GM12878 (cell line): ENCODE measurements at regions not wholly inside any gene's neighbourhood (a gene's known extent, or its start where the extent isn't known, plus 50 kb on each side); places are given as distances from the start of the nearest gene placed in this dataset.

Source experiments
- ATAC-seq: fragments of 200-7000 bp; cut with Tn5 transposase; 3 replicates; pipeline ENCODE4 v1.9.1; 2020; ENCODE audit warnings: mild to moderate bottlenecking, moderate library complexity
- BruUV-seq: library from RNA; stranded (reverse); fragments of 400-500 nt; replicated peaks from 2 replicates; lab custom pipeline; 2021; lab: Mats Ljungman, UMichigan
- CTCF ChIA-PET: fragments of 300-600 bp; sonication (Branson Sonifier 250); formaldehyde crosslinking; extraction: SDS; loops from one replicate; lab custom pipeline; 2021; ENCODE audit warnings: inconsistent platforms; lab: Yijun Ruan, JAX
- POLR2A ChIA-PET: fragments of 350-600 bp; formaldehyde crosslinking; extraction: SDS; loops from one replicate; lab custom pipeline; 2021; ENCODE audit warnings: inconsistent platforms; lab: Charles Lee
- RAD21 ChIA-PET: fragments of 300-600 bp; sonication (Branson Sonifier 250); formaldehyde crosslinking; loops from one replicate; lab custom pipeline; 2023; ENCODE audit warnings: antibody characterized with exemption; ENCODE audit not compliant: unreplicated experiment; lab: Charles Lee
- SMC1A ChIA-PET: fragments of 300-600 bp; sonication (Branson Sonifier 250); formaldehyde crosslinking; loops from one replicate; lab custom pipeline; 2023; ENCODE audit not compliant: unreplicated experiment, uncharacterized antibody; lab: Charles Lee
- DNase-seq: peaks from one replicate; pipeline ENCODE4 v3.0.0-alpha.2; 2011; ENCODE audit warnings: low read depth, low spot score
- FAIRE-seq: peaks from 3 replicates; lab custom pipeline; 2011; peaks lifted over from hg19 to GRCh38; lab: Jason Lieb, UNC
- H2AFZ ChIP-seq: 2 replicates; pipeline ENCODE4 v1.6.0; 2011; ENCODE audit warnings: low read depth, low read length, control low read depth; ENCODE audit not compliant: control insufficient read depth
- H3K27ac ChIP-seq: 2 replicates; pipeline ENCODE4 v1.5.1; 2011; ENCODE audit warnings: control low read depth; ENCODE audit not compliant: control insufficient read depth, insufficient read depth
- H3K27me3 ChIP-seq, 2 experiments: replicated peaks in 1 of 2; 2 replicates each; pipeline versions ENCODE4 v1.6.0 to v1.6.1; 2011; ENCODE audit warnings: low read length in 1 of 2; ENCODE audit not compliant: control insufficient read depth in 2 of 2, insufficient read depth in 2 of 2
- H3K36me3 ChIP-seq, 2 experiments: 2 replicates each; pipeline ENCODE4 v1.5.1; 2011; ENCODE audit warnings: low read length in 1 of 2; ENCODE audit not compliant: control insufficient read depth in 2 of 2, insufficient read depth in 2 of 2
- H3K4me1 ChIP-seq: 2 replicates; pipeline ENCODE4 v1.6.1; 2011; ENCODE audit warnings: mild to moderate bottlenecking, low read length, moderate library complexity, mixed read lengths; ENCODE audit not compliant: control insufficient read depth, insufficient read depth
- H3K4me2 ChIP-seq: 2 replicates; pipeline ENCODE4 v1.6.0; 2011; ENCODE audit warnings: control low read depth; ENCODE audit not compliant: control insufficient read depth, insufficient read depth
- H3K4me3 ChIP-seq: fragments of 200-600 bp; sonication (generic); 2 replicates; pipeline ENCODE4 v1.5.1; 2016
- H3K79me2 ChIP-seq: 2 replicates; pipeline ENCODE4 v1.6.0; 2011; ENCODE audit warnings: low read length; ENCODE audit not compliant: control insufficient read depth, insufficient read depth
- H3K9ac ChIP-seq: 2 replicates; pipeline ENCODE4 v1.8.0; 2011; ENCODE audit warnings: low read length, control low read depth, mixed read lengths; ENCODE audit not compliant: control insufficient read depth, insufficient read depth
- H3K9me3 ChIP-seq: replicated peaks from 3 replicates; pipeline ENCODE4 v1.5.1; 2011; ENCODE audit warnings: mild to moderate bottlenecking, low read length; ENCODE audit not compliant: control insufficient read depth, insufficient read depth
- H4K20me1 ChIP-seq: 2 replicates; pipeline ENCODE4 v1.6.0; 2011; ENCODE audit not compliant: control insufficient read depth, insufficient read depth
- CBFB ChIP-seq: IDR thresholded peaks from 2 replicates; pipeline ENCODE4 v1.6.1; 2016; ENCODE audit warnings: antibody characterized with exemption, low read depth
- MEF2A ChIP-seq: IDR thresholded peaks from 2 replicates; pipeline ENCODE4 v1.6.1; 2011; ENCODE audit warnings: low read depth, mild to moderate bottlenecking, low read length, moderate library complexity; ENCODE audit not compliant: insufficient read depth
- NFYB ChIP-seq: IDR thresholded peaks from 2 replicates; pipeline ENCODE4 v1.6.1; 2011; ENCODE audit warnings: low read depth, mild to moderate bottlenecking, low read length, improper control_type of control experiment, moderate library complexity; ENCODE audit not compliant: insufficient read depth
- RELB ChIP-seq: fragments of 450-650 bp; IDR thresholded peaks from 2 replicates; pipeline ENCODE4 v1.6.1; 2017; ENCODE audit warnings: low read depth, mild to moderate bottlenecking, moderate library complexity
- SREBF2 ChIP-seq: IDR thresholded peaks from 2 replicates; pipeline ENCODE4 v1.6.1; 2012; ENCODE audit warnings: mild to moderate bottlenecking, low read length
- ZNF592 ChIP-seq: fragments of 450-650 bp; IDR thresholded peaks from 2 replicates; pipeline ENCODE4 v1.6.1; 2017; ENCODE audit warnings: mild to moderate bottlenecking, moderate library complexity
- WGBS: methylation state at CpG from one replicate; pipeline ENCODE4 v1.1.6; 2016; ENCODE audit warnings: low lambda C conversion rate; ENCODE audit not compliant: insufficient replicate concordance, insufficient coverage; ENCODE audit errors: missing lambda C conversion rate; 5-methylcytosine and 5-hydroxymethylcytosine counted together
- in situ Hi-C: fragments of 300-500 bp; cut with MboI; formaldehyde crosslinking; loops from 9 replicates; pipeline ENCODE4 v1.14.3; 2018; ENCODE audit warnings: mixed read lengths
- intact Hi-C: fragments of 100-400 bp; cut with micrococcal nuclease; formaldehyde crosslinking; loops from one replicate; pipeline ENCODE4 v1.14.2; 2022; ENCODE audit not compliant: unreplicated experiment

GRCh38 chr1:80099713-80100112 lies 1093.2 kb upstream of the ADGRL4 start:
- WGBS, result 75% methylated on average over 1 of the region's 1 CpG
- no peak for DNase-seq
- H3K4me1 ChIP-seq, result no peaks in the 10 kb centered on the region
- RAD21 ChIA-PET, result no interaction called here
- POLR2A ChIA-PET, result no interaction called here
- no peak for ATAC-seq
- CTCF ChIA-PET, result no interaction called here
- no peak overlapping the region for H2AFZ ChIP-seq
- H4K20me1 ChIP-seq, result no peaks in the 10 kb centered on the region
- FAIRE-seq, result no peak
- H3K9ac ChIP-seq, result no peak overlapping the region
- no peaks in the 10 kb centered on the region for H3K27me3 ChIP-seq
- no peaks in the 10 kb centered on the region for H3K9me3 ChIP-seq
- TF ChIP-seq MEF2A, result no peak
- TF ChIP-seq RELB, result no peak
- TF ChIP-seq SREBF2, result no peak
- no peak for TF ChIP-seq CBFB
- no peak for TF ChIP-seq NFYB
- TF ChIP-seq ZNF592, result no peak
- TF ChIP-seq, all 136 proteins: peak for 0
- no TSS peak for BruUV-seq
- H3K4me3 ChIP-seq, result no peak overlapping the region
- in situ Hi-C loops, result no loop called here
- H3K27ac ChIP-seq, result no peak overlapping the region
- SMC1A ChIA-PET, result no interaction called here
- H3K79me2 ChIP-seq, result no peaks in the 10 kb centered on the region
- H3K4me2 ChIP-seq, result no peak overlapping the region
- intact Hi-C loops, result no loop called here
- H3K36me3 ChIP-seq, result no peaks in the 10 kb centered on the region
